ENCODE measurements at regions not wholly inside any gene's neighbourhood (a gene's known extent, or its start where the extent isn't known, plus 50 kb on each side); places are given as distances from the start of the nearest gene placed in this dataset.
A peak's percentile ranks its signal among the peaks of the same experiment; 100 is the strongest.
"Not testable (repeated sequence)": the region's sequence is repeated elsewhere in the genome, so short reads cannot be mapped to it uniquely, and the experiment has no call there.

GRCh38 chr10:47711428-47711827 is 52.0 kb downstream of the SYT15B start:
- not testable (repeated sequence) for DNase-seq

- DNase-seq: not testable (repeated sequence)
Observed at GRCh38 chr10:47710443-47710842, 52.9 kb downstream of the SYT15B start.

- peak; percentile 70 for DNase-seq
Observed at GRCh38 chr10:47705698-47706414, 57.5 kb downstream of the SYT15B start.

- not testable (repeated sequence) for DNase-seq
Observed at GRCh38 chr10:47701285-47701684, 62.1 kb downstream of the SYT15B start.

GRCh38 chr10:47699854-47700253 is 63.5 kb downstream of the SYT15B start:
- not testable (repeated sequence) for DNase-seq

GRCh38 chr10:47696170-47696569 is 67.2 kb downstream of the SYT15B start:
- not testable (repeated sequence) for DNase-seq

GRCh38 chr10:47695149-47695548 is 68.2 kb downstream of the SYT15B start:
- DNase-seq: not testable (repeated sequence)

GRCh38 chr10:47690304-47690703 is 73.1 kb downstream of the SYT15B start:
- DNase-seq: not testable (repeated sequence)

- not testable (repeated sequence) for DNase-seq
Observed at GRCh38 chr10:47683826-47684475, 79.4 kb downstream of the SYT15B start.

- not testable (repeated sequence) for DNase-seq
Observed at GRCh38 chr10:47681638-47681990, 81.8 kb downstream of the SYT15B start.

GRCh38 chr10:47680848-47681637 is 82.3 kb downstream of the SYT15B start:
- not testable (repeated sequence) for DNase-seq

GRCh38 chr10:47676102-47676501 is 87.3 kb downstream of the SYT15B start:
- not testable (repeated sequence) for DNase-seq

- DNase-seq: not testable (repeated sequence)
Observed at GRCh38 chr10:47675577-47675976, 87.8 kb downstream of the SYT15B start.

- not testable (repeated sequence) for DNase-seq
Observed at GRCh38 chr10:47673128-47673527, 90.3 kb downstream of the SYT15B start.

- DNase-seq: not testable (repeated sequence)
Observed at GRCh38 chr10:47670857-47671256, 92.5 kb downstream of the SYT15B start.

- DNase-seq: not testable (repeated sequence)
Observed at GRCh38 chr10:47661955-47662577, 101.3 kb downstream of the SYT15B start.

GRCh38 chr10:47656732-47657131 is 106.7 kb downstream of the SYT15B start:
- DNase-seq: not testable (repeated sequence)

GRCh38 chr10:47654161-47654560 is 109.2 kb downstream of the SYT15B start:
- DNase-seq: not testable (repeated sequence)

GRCh38 chr10:47648594-47648993 is 114.8 kb downstream of the SYT15B start:
- not testable (repeated sequence) for DNase-seq

GRCh38 chr10:47647523-47648101 is 115.8 kb downstream of the SYT15B start:
- not testable (repeated sequence) for DNase-seq

- peak; percentile 61 for DNase-seq
Observed at GRCh38 chr10:47646686-47647273, 116.6 kb downstream of the SYT15B start.

GRCh38 chr10:47626975-47627374 is 103.5 kb upstream of the AGAP9 start:
- DNase-seq: not testable (repeated sequence)

Data from activated CD4-positive, alpha-beta T cell treated with anti-CD3 and anti-CD28 coated beads, Interleukin-2, amount 50 U/mL, for 16 hours (primary cell).